Renal pelvis (tissue), 1 donor: ENCODE measurements at regions not wholly inside any gene's neighbourhood (a gene's known extent, or its start where the extent isn't known, plus 50 kb on each side); places are given as distances from the start of the nearest gene placed in this dataset.

ENCODE experiments used
- DNase-seq: peaks from one replicate; pipeline ENCODE4 v3.0.0-alpha.2; 2013

- no peak for DNase-seq
Measured at GRCh38 chr6:134117409-134117808, 65.0 kb upstream of the SLC2A12 start.

GRCh38 chr6:134115715-134116074 lies 63.3 kb upstream of the SLC2A12 start:
- no peak for DNase-seq

GRCh38 chr6:134114918-134115714 lies 62.7 kb upstream of the SLC2A12 start:
- DNase-seq: no peak

- no peak for DNase-seq
Measured at GRCh38 chr6:134114489-134114888, 62.1 kb upstream of the SLC2A12 start.

GRCh38 chr6:134111726-134112125 lies 59.3 kb upstream of the SLC2A12 start:
- DNase-seq: no peak

GRCh38 chr6:134111062-134111677 lies 58.7 kb upstream of the SLC2A12 start:
- DNase-seq: no peak

- DNase-seq: no peak
Measured at GRCh38 chr6:134106702-134107101, 54.3 kb upstream of the SLC2A12 start.

GRCh38 chr6:134105940-134106339 lies 53.5 kb upstream of the SLC2A12 start:
- peak; percentile 81 for DNase-seq

GRCh38 chr6:134103006-134103405 lies 50.6 kb upstream of the SLC2A12 start:
- no peak for DNase-seq
